ENCODE measurements at regions not wholly inside any gene's neighbourhood (a gene's known extent, or its start where the extent isn't known, plus 50 kb on each side); places are given as distances from the start of the nearest gene placed in this dataset.

GRCh38 chr13:74443631-74444030 lies 309.4 kb upstream of the KLF12 start:
- no peak for DNase-seq (ENCODE audit: extremely low read depth in 1 of 11, low read depth in 9 of 11, low spot score in 4 of 11)

GRCh38 chr13:74442751-74443150 lies 308.5 kb upstream of the KLF12 start:
- no peak for DNase-seq (ENCODE audit: extremely low read depth in 1 of 11, low read depth in 9 of 11, low spot score in 4 of 11)

GRCh38 chr13:74438901-74439300 lies 304.7 kb upstream of the KLF12 start:
- DNase-seq (ENCODE audit: extremely low read depth in 1 of 11, low read depth in 9 of 11, low spot score in 4 of 11) = no peak

GRCh38 chr13:74434782-74435181 lies 300.6 kb upstream of the KLF12 start:
- DNase-seq (ENCODE audit: extremely low read depth in 1 of 11, low read depth in 9 of 11, low spot score in 4 of 11) = no peak

GRCh38 chr13:74424455-74424854 lies 290.3 kb upstream of the KLF12 start:
- DNase-seq (ENCODE audit: extremely low read depth in 1 of 11, low read depth in 9 of 11, low spot score in 4 of 11) = no peak

- no peak for DNase-seq (ENCODE audit: extremely low read depth in 1 of 11, low read depth in 9 of 11, low spot score in 4 of 11)
Measured at GRCh38 chr13:74423434-74423833, 289.2 kb upstream of the KLF12 start.

- no peak for DNase-seq (ENCODE audit: extremely low read depth in 1 of 11, low read depth in 9 of 11, low spot score in 4 of 11)
Measured at GRCh38 chr13:74414458-74414857, 280.3 kb upstream of the KLF12 start.

GRCh38 chr13:74413482-74413881 lies 279.3 kb upstream of the KLF12 start:
- no peak for DNase-seq (ENCODE audit: extremely low read depth in 1 of 11, low read depth in 9 of 11, low spot score in 4 of 11)

- DNase-seq (ENCODE audit: extremely low read depth in 1 of 11, low read depth in 9 of 11, low spot score in 4 of 11) = no peak
Measured at GRCh38 chr13:74409551-74409950, 275.3 kb upstream of the KLF12 start.

GRCh38 chr13:74406420-74406819 lies 272.2 kb upstream of the KLF12 start:
- DNase-seq (ENCODE audit: extremely low read depth in 1 of 11, low read depth in 9 of 11, low spot score in 4 of 11) = no peak

GRCh38 chr13:74398599-74398998 lies 264.4 kb upstream of the KLF12 start:
- DNase-seq (ENCODE audit: extremely low read depth in 1 of 11, low read depth in 9 of 11, low spot score in 4 of 11) = no peak

GRCh38 chr13:74389056-74389455 lies 254.9 kb upstream of the KLF12 start:
- no peak for DNase-seq (ENCODE audit: extremely low read depth in 1 of 11, low read depth in 9 of 11, low spot score in 4 of 11)

GRCh38 chr13:74388626-74389025 lies 254.4 kb upstream of the KLF12 start:
- no peak for DNase-seq (ENCODE audit: extremely low read depth in 1 of 11, low read depth in 9 of 11, low spot score in 4 of 11)

- no peak for DNase-seq (ENCODE audit: extremely low read depth in 1 of 11, low read depth in 9 of 11, low spot score in 4 of 11)
Measured at GRCh38 chr13:74372511-74372910, 238.3 kb upstream of the KLF12 start.

- DNase-seq (ENCODE audit: extremely low read depth in 1 of 11, low read depth in 9 of 11, low spot score in 4 of 11) = no peak
Measured at GRCh38 chr13:74367193-74367592, 233.0 kb upstream of the KLF12 start.

- no peak for DNase-seq (ENCODE audit: extremely low read depth in 1 of 11, low read depth in 9 of 11, low spot score in 4 of 11)
Measured at GRCh38 chr13:74361274-74361673, 227.1 kb upstream of the KLF12 start.

- DNase-seq (ENCODE audit: extremely low read depth in 1 of 11, low read depth in 9 of 11, low spot score in 4 of 11) = no peak
Measured at GRCh38 chr13:74346960-74347359, 212.8 kb upstream of the KLF12 start.

- no peak for DNase-seq (ENCODE audit: extremely low read depth in 1 of 11, low read depth in 9 of 11, low spot score in 4 of 11)
Measured at GRCh38 chr13:74338341-74338740, 204.1 kb upstream of the KLF12 start.

GRCh38 chr13:74336546-74336945 lies 202.3 kb upstream of the KLF12 start:
- no peak for DNase-seq (ENCODE audit: extremely low read depth in 1 of 11, low read depth in 9 of 11, low spot score in 4 of 11)

- DNase-seq (ENCODE audit: extremely low read depth in 1 of 11, low read depth in 9 of 11, low spot score in 4 of 11) = no peak
Measured at GRCh38 chr13:74335370-74335769, 201.2 kb upstream of the KLF12 start.

GRCh38 chr13:74329962-74330361 lies 195.8 kb upstream of the KLF12 start:
- DNase-seq (ENCODE audit: extremely low read depth in 1 of 11, low read depth in 9 of 11, low spot score in 4 of 11) = no peak

GRCh38 chr13:74325106-74325505 lies 190.9 kb upstream of the KLF12 start:
- DNase-seq (ENCODE audit: extremely low read depth in 1 of 11, low read depth in 9 of 11, low spot score in 4 of 11) = peak in 1 of 11 donors; percentile 26
